Fibroblast of villous mesenchyme (primary cell): ENCODE measurements at regions not wholly inside any gene's neighbourhood (a gene's known extent, or its start where the extent isn't known, plus 50 kb on each side); places are given as distances from the start of the nearest gene placed in this dataset.

Experiments
- DNase-seq: peaks from one replicate; pipeline ENCODE4 v3.0.0-alpha.2; 2010; ENCODE audit warnings: low read depth
- H3K4me3 ChIP-seq: 2 replicates; pipeline ENCODE4 v1.5.1; 2011; ENCODE audit warnings: low read depth, mild to moderate bottlenecking, low read length
- TF ChIP-seq, protein P1 (sequence below): IDR thresholded peaks from 2 replicates; pipeline ENCODE4 v1.5.1; 2012; ENCODE audit warnings: low read depth, mild to moderate bottlenecking, low read length; ENCODE audit not compliant: insufficient read depth

DNA sequence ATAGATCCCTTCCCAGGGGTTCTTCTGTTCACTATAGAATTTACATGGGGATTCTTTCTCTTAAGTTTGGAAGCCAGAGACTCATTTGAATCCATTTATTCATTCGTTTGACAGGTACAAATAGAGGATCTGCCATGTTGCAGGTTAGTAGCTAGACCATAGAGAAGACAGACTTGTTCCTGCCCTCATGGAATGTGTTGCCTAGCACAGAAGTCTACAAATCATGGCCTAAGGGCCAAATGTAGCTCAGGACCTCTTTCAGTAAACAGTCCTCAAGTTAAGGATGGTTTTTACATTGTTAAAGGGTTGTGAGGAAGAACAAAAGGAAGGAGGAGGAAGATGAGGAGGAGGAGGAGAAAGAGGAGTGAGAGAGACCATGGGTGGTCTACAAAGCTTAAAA is 114.7 kb upstream of the SLC44A1 start:
- DNase-seq: no peak
- no peak overlapping the region for H3K4me3 ChIP-seq
- TF ChIP-seq, protein P1, sequence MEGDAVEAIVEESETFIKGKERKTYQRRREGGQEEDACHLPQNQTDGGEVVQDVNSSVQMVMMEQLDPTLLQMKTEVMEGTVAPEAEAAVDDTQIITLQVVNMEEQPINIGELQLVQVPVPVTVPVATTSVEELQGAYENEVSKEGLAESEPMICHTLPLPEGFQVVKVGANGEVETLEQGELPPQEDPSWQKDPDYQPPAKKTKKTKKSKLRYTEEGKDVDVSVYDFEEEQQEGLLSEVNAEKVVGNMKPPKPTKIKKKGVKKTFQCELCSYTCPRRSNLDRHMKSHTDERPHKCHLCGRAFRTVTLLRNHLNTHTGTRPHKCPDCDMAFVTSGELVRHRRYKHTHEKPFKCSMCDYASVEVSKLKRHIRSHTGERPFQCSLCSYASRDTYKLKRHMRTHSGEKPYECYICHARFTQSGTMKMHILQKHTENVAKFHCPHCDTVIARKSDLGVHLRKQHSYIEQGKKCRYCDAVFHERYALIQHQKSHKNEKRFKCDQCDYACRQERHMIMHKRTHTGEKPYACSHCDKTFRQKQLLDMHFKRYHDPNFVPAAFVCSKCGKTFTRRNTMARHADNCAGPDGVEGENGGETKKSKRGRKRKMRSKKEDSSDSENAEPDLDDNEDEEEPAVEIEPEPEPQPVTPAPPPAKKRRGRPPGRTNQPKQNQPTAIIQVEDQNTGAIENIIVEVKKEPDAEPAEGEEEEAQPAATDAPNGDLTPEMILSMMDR: no peak

DNA sequence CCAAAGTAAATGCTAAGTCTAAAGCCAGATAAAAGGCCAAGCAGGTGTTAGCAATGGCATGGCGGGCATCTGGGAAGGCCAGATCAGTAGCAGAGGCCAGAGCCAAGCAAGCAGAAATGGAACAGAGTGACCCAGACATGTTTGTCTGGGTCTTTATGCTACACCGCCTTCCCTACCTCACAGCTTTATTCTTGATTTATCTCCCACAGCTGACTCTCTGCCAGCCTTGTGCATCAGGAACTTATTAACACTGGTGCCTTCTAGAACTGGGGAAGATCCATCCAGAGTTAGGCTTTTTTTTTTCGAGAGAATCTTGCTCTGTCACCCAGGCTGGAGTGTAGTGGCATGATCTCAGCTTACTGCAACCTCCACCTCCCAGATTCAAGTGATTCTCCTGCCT is 112.5 kb upstream of the SLC44A1 start:
- peak; percentile 14 for DNase-seq
- no peak overlapping the region for H3K4me3 ChIP-seq
- TF ChIP-seq, protein P1: no peak

GRCh38 chr9:105132606-105133005 is 111.8 kb upstream of the SLC44A1 start:
- TF ChIP-seq, protein P1: no peak
- H3K4me3 ChIP-seq: no peak overlapping the region
- peak; percentile 70 for DNase-seq

- no peak overlapping the region for H3K4me3 ChIP-seq
- peak; percentile 87 for DNase-seq
These were observed 106.1 kb upstream of the SLC44A1 start for GRCh38 chr9:105138306-105138801.

GRCh38 chr9:105141146-105141975 is 103.1 kb upstream of the SLC44A1 start:
- TF ChIP-seq, protein P1: no peak
- H3K4me3 ChIP-seq: no peak overlapping the region
- no peak for DNase-seq

More at GRCh38 chr9:105138306-105138801, 106.1 kb upstream of the SLC44A1 start:
- TF ChIP-seq, protein P1: no peak

GRCh38 chr9:105141976-105142250 is 102.5 kb upstream of the SLC44A1 start:
- TF ChIP-seq, protein P1: no peak
- DNase-seq: no peak
- H3K4me3 ChIP-seq: no peak overlapping the region
